Kidney (tissue), 13 donors: ENCODE measurements at regions not wholly inside any gene's neighbourhood (a gene's known extent, or its start where the extent isn't known, plus 50 kb on each side); places are given as distances from the start of the nearest gene placed in this dataset.

Source experiments
- DNase-seq, 5 donors: peaks; one replicate each; pipeline ENCODE4 v3.0.0-alpha.2; 2013 to 2020
- FAIRE-seq: peaks from 2 replicates; lab custom pipeline; 2012; peaks lifted over from hg19 to GRCh38; lab: Jason Lieb, UNC
- H3K27ac ChIP-seq, 2 donors: one replicate each; pipeline ENCODE4 v1.7.0; 2013; ENCODE audit warnings: low read depth in 2 of 2, low read length in 2 of 2, inconsistent platforms in 1 of 2
- H3K27me3 ChIP-seq: one replicate; pipeline ENCODE4 v1.7.1; 2013; ENCODE audit warnings: low read length, inconsistent platforms; ENCODE audit not compliant: control insufficient read depth, insufficient read depth
- H3K36me3 ChIP-seq, 3 donors: one replicate each; pipeline versions ENCODE4 v1.7.0 to v1.7.1; 2013; ENCODE audit warnings: low read length in 3 of 3, control low read depth in 1 of 3, inconsistent platforms in 1 of 3; ENCODE audit not compliant: insufficient read depth in 3 of 3, control insufficient read depth in 2 of 3
- H3K4me1 ChIP-seq, 3 donors: one replicate each; pipeline versions ENCODE4 v1.7.0 to v1.7.1; 2013; ENCODE audit warnings: low read length in 3 of 3, inconsistent platforms in 1 of 3, low read depth in 1 of 3; ENCODE audit not compliant: control insufficient read depth in 2 of 3, insufficient read depth in 2 of 3
- H3K4me3 ChIP-seq, 3 donors: one replicate each; pipeline versions ENCODE4 v1.7.0 to v1.8.1; 2013; ENCODE audit warnings: low read length in 3 of 3, control low read depth in 1 of 3, inconsistent platforms in 1 of 3
- H3K9ac ChIP-seq, 3 donors: one replicate each; pipeline versions ENCODE4 v1.7.0 to v1.7.1; 2013; ENCODE audit warnings: low read length in 3 of 3, control low read depth in 1 of 3, inconsistent platforms in 1 of 3
- H3K9me3 ChIP-seq, 3 donors: one replicate each; pipeline versions ENCODE4 v1.7.0 to v1.7.1; 2013; ENCODE audit warnings: low read length in 3 of 3, control low read depth in 1 of 3, inconsistent platforms in 1 of 3; ENCODE audit not compliant: control insufficient read depth in 2 of 3, insufficient read depth in 1 of 3
- CTCF ChIP-seq: IDR thresholded peaks from 3 replicates; pipeline ENCODE4 v1.5.1; 2012; ENCODE audit warnings: mild to moderate bottlenecking, moderate library complexity, borderline replicate concordance; ENCODE audit not compliant: insufficient read depth; ENCODE audit errors: extremely low read depth
- intact Hi-C: fragments of 100-400 bp; cut with DNase I; formaldehyde crosslinking; loops from one replicate; pipeline ENCODE4 v1.11.1; 2022
- donor health status: control.
- donor health status: control.
- donor health status: control.
- donor health status: control.
- donor health status: control.
- donor health status: DM: yes; HTN: yes; CAD: no.
- donor health status: Normal renal cell carcinoma (clear cell type).

DNA sequence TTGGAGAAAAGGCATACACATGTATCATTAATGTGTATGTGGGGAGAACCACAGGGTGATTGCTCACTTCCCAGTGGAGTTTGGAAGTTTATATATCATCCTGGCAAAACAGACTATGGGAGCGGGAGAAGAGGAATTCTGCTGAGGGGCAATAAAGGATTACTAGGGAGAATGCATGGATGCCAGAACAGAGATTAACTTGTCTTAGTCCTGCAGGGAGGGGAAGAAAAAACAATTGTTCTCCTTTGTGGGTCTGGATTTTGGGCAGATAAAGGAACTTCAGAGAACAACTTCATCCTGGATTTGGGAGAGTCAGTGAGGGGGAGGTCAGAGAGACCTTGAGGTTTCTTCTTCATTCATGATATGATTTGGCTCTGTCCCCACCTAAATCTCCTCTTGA, 55.9 kb upstream of the SOX13 start:
- FAIRE-seq (no peak), DNase-seq (no peak)
- H3K27me3 ChIP-seq = no peaks in the 10 kb centered on the region
- H3K9me3 ChIP-seq = no peaks in the 10 kb centered on the region
- no peak overlapping the region for H3K27ac ChIP-seq
- intact Hi-C loops = no loop called here
- H3K4me1 ChIP-seq = no peaks in the 10 kb centered on the region
- no peak for TF ChIP-seq CTCF
- H3K4me3 ChIP-seq = no peak overlapping the region
- H3K9ac ChIP-seq = no peak overlapping the region
- no peaks in the 10 kb centered on the region for H3K36me3 ChIP-seq

GRCh38 chr1:204018460-204018859, 54.5 kb upstream of the SOX13 start:
- DNase-seq (no peak), FAIRE-seq (no peak)
- H3K27ac ChIP-seq = no peak overlapping the region
- intact Hi-C loops = no loop called here
- H3K4me1 ChIP-seq = no peaks in the 10 kb centered on the region
- H3K36me3 ChIP-seq = no peaks in the 10 kb centered on the region
- H3K9ac ChIP-seq = no peak overlapping the region
- H3K9me3 ChIP-seq = no peaks in the 10 kb centered on the region
- H3K4me3 ChIP-seq = no peak overlapping the region
- no peaks in the 10 kb centered on the region for H3K27me3 ChIP-seq
- no peak for TF ChIP-seq CTCF
